VCaP (cell line): ENCODE measurements at regions not wholly inside any gene's neighbourhood (a gene's known extent, or its start where the extent isn't known, plus 50 kb on each side); places are given as distances from the start of the nearest gene placed in this dataset.

Experiments
- H3K27ac ChIP-seq: fragments of 450-650 bp; 2 replicates; pipeline ENCODE4 v1.5.1; 2017
- TF ChIP-seq, protein P1 (sequence below): fragments of 450-650 bp; conservative IDR thresholded peaks from 2 replicates; pipeline ENCODE4 v1.5.1; 2017; ENCODE audit warnings: mild to moderate bottlenecking, moderate library complexity

DNA sequence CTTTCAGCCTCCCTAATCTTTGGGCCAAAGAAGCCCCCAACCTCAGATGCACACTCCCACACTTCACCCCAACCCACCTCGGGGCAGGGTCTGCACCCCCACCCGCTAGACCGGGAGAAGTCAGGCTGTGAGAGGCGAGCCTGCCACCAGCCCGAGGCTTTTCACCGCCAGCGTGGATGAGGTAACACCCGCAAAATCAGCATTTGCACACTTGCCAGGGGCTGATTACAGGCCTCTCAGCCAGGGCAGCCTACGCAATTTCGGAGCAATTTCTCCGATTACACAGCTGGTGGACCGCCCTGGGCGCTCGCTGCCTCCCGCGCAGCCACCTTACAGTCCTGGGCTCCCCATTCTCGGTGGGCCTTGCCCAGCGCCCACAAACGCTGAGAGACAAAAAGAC is 68.5 kb downstream of the FOXD1 start:
- TF ChIP-seq, protein P1, sequence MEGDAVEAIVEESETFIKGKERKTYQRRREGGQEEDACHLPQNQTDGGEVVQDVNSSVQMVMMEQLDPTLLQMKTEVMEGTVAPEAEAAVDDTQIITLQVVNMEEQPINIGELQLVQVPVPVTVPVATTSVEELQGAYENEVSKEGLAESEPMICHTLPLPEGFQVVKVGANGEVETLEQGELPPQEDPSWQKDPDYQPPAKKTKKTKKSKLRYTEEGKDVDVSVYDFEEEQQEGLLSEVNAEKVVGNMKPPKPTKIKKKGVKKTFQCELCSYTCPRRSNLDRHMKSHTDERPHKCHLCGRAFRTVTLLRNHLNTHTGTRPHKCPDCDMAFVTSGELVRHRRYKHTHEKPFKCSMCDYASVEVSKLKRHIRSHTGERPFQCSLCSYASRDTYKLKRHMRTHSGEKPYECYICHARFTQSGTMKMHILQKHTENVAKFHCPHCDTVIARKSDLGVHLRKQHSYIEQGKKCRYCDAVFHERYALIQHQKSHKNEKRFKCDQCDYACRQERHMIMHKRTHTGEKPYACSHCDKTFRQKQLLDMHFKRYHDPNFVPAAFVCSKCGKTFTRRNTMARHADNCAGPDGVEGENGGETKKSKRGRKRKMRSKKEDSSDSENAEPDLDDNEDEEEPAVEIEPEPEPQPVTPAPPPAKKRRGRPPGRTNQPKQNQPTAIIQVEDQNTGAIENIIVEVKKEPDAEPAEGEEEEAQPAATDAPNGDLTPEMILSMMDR = no peak
- no peak overlapping the region for H3K27ac ChIP-seq

DNA sequence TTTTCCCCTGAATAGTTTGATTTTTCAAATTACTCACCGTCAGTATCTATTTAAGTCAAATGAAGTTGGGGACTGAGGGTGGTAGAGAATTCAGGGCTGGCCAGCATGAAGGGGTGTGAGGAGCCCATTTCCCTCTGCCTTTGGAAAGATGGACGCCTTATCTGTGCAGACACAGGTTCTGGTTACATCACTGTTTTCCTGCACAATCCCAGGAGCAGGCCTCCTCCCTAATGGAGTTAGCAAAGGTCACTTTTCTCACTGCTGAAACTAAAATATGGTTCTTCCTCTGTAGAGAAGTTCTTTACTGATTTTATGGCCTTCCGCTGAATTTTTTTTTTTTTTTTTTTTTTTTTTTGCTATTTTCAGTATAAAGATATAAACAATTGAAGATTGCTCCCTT is 69.1 kb downstream of the FOXD1 start:
- TF ChIP-seq, protein P1 = no peak
- H3K27ac ChIP-seq = no peak overlapping the region

DNA sequence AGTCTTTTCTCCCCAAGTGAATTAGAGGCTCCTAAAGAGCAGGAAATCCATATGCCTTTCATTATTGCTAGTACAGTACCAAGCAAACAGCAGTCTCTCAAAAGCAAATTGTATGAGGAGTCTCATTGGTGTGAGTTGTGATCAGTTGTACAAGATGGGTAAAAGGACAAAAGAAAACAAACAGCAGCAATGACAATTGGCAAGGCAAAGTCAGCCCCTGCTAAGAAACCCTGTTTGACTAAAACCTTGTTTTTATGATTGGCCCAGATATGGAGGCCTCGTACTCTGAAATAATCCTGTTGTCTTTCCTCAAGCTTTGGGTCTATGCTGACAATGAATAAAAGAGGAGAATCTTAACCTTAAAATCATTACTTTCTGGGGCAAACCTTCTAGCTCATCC is 69.8 kb downstream of the FOXD1 start:
- TF ChIP-seq, protein P1 = no peak
- H3K27ac ChIP-seq = no peak overlapping the region

GRCh38 chr5:73378070-73378469 is 70.5 kb downstream of the FOXD1 start:
- TF ChIP-seq, protein P1 = no peak
- H3K27ac ChIP-seq = no peak overlapping the region

DNA sequence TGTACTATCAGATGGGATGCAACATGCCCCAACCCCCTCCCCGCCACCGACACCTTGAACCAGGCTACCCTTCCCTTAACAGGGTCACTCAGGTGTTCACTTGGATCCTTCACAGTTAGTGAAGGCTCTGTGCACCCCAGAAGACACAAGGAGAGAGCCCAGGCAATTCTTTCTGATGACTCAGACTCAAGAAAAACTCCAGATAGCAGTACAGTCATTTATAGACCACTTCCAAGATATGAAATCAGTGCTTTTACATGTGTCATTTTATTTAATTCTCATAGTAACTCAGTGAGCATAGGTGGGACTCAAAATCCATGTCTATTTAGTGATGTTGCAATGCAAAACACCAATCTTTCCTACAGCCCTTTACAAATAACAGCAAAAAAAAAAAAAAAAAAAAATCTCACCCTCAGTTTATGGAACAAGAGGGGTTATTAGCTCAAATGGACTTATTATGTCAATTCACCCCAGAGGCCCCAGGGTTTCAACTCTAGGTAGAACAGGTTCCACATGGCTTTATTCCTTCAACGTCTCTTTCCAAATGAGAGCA is 71.9 kb downstream of the FOXD1 start:
- H3K27ac ChIP-seq = no peak overlapping the region
- TF ChIP-seq, protein P1 = no peak

- no peak overlapping the region for H3K27ac ChIP-seq
- TF ChIP-seq, protein P1 = no peak
Measured at GRCh38 chr5:73375949-73376348, 72.6 kb downstream of the FOXD1 start.

- H3K27ac ChIP-seq = no peak overlapping the region
- TF ChIP-seq, protein P1 = no peak
Measured at GRCh38 chr5:73375191-73375545, 73.4 kb downstream of the FOXD1 start.
